NCI-H1092 treated with DMSO at 0.1 percent for 48 hours (cell line): ENCODE measurements at regions not wholly inside any gene's neighbourhood (a gene's known extent, or its start where the extent isn't known, plus 50 kb on each side); places are given as distances from the start of the nearest gene placed in this dataset.

Experiments
- DNase-seq: peaks from one replicate; lab custom pipeline; 2025; lab: John Stamatoyannopoulos, UW

- DNase-seq: no peak
Observed at GRCh38 chr18:78677483-78678317, 301.9 kb upstream of the SALL3 start.

GRCh38 chr18:78678318-78678695 is 301.3 kb upstream of the SALL3 start:
- no peak for DNase-seq

- DNase-seq: no peak
Observed at GRCh38 chr18:78679031-78679430, 300.6 kb upstream of the SALL3 start.

GRCh38 chr18:78679613-78680260 is 299.9 kb upstream of the SALL3 start:
- DNase-seq: no peak

GRCh38 chr18:78681396-78681795 is 298.2 kb upstream of the SALL3 start:
- no peak for DNase-seq

- no peak for DNase-seq
Observed at GRCh38 chr18:78681934-78682333, 297.7 kb upstream of the SALL3 start.

- no peak for DNase-seq
Observed at GRCh38 chr18:78682716-78683115, 296.9 kb upstream of the SALL3 start.

- no peak for DNase-seq
Observed at GRCh38 chr18:78683191-78684010, 296.2 kb upstream of the SALL3 start.

GRCh38 chr18:78685250-78685979 is 294.2 kb upstream of the SALL3 start:
- DNase-seq: no peak

GRCh38 chr18:78685980-78686530 is 293.6 kb upstream of the SALL3 start:
- DNase-seq: no peak

GRCh38 chr18:78686976-78687685 is 292.5 kb upstream of the SALL3 start:
- DNase-seq: no peak

GRCh38 chr18:78687736-78688135 is 291.9 kb upstream of the SALL3 start:
- DNase-seq: no peak

GRCh38 chr18:78688249-78688648 is 291.4 kb upstream of the SALL3 start:
- no peak for DNase-seq

- DNase-seq: no peak
Observed at GRCh38 chr18:78688916-78689315, 290.7 kb upstream of the SALL3 start.

GRCh38 chr18:78689606-78690005 is 290.0 kb upstream of the SALL3 start:
- DNase-seq: no peak

- DNase-seq: no peak
Observed at GRCh38 chr18:78692105-78692504, 287.5 kb upstream of the SALL3 start.

GRCh38 chr18:78693429-78693828 is 286.2 kb upstream of the SALL3 start:
- no peak for DNase-seq

GRCh38 chr18:78696698-78697435 is 282.8 kb upstream of the SALL3 start:
- no peak for DNase-seq

- DNase-seq: no peak
Observed at GRCh38 chr18:78697446-78697845, 282.2 kb upstream of the SALL3 start.

- DNase-seq: no peak
Observed at GRCh38 chr18:78698914-78699313, 280.7 kb upstream of the SALL3 start.
